ENCODE measurements at regions not wholly inside any gene's neighbourhood (a gene's known extent, or its start where the extent isn't known, plus 50 kb on each side); places are given as distances from the start of the nearest gene placed in this dataset.

DNA sequence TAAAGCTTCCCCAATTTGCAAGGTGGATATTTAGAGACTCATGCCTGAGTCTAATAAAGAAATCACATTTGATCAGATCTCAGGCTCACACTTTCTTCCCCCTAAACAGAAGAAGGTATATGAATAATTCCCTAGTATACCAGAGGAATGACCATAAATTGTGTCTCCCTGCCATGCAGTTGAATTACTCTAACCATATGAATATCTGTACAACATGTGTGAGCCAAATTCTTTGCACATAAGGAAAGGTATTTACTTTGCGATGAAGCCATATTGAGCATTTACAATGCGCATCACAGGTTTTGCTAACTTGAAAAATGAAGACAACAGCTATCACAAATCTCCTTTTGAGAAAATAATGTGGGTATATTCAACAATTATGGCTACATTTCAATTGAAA lies 479.4 kb downstream of the NR2F1-AS1 start:
- Histone ChIP-seq H2BK5ac (ENCODE audit: low read length) (no peak overlapping the region), H2AFZ (ENCODE audit: low read length) (no peak overlapping the region), H3K4me2 (ENCODE audit: insufficient read depth, low read length, poor library complexity, severe bottlenecking) (no peak overlapping the region), H2BK15ac (ENCODE audit: low read length) (no peak overlapping the region), H3K14ac (ENCODE audit: low read length) (no peak overlapping the region), H3K23ac (ENCODE audit: low read depth, low read length, poor library complexity) (no peak overlapping the region), H3K9ac (ENCODE audit: low read depth, low read length, poor library complexity) (no peak overlapping the region), H3K27ac (replicated peaks; ENCODE audit: low read length) (no peak overlapping the region), H3K27me3 (ENCODE audit: control insufficient read depth in 3 of 3, insufficient read depth in 3 of 3, low read depth in 1 of 3, low read length in 3 of 3) (no peaks in the 10 kb centered on the region), H3K4ac (ENCODE audit: low read length) (no peak overlapping the region), H4K91ac (ENCODE audit: low read depth, low read length, poor library complexity) (no peak overlapping the region), H3K18ac (ENCODE audit: low read length) (no peak overlapping the region), H2BK12ac (ENCODE audit: low read length) (no peak overlapping the region), H3K9me3 (replicated peaks in 1 of 2; ENCODE audit: control insufficient read depth in 2 of 2, insufficient read depth in 1 of 2, low read depth in 1 of 2, low read length in 2 of 2) (peaks cover 0 to 4% of the 10 kb centered on the region in 2 donors), H2AK5ac (ENCODE audit: low read depth, low read length) (no peak overlapping the region), H2BK120ac (ENCODE audit: low read depth, low read length) (no peak overlapping the region), H3K4me3 (ENCODE audit: low read length in 2 of 2) (no peak overlapping the region), H3K36me3 (replicated peaks in 1 of 2; ENCODE audit: control insufficient read depth in 2 of 2, insufficient read depth in 2 of 2, low read length in 2 of 2) (no peaks in the 10 kb centered on the region), H3K4me1 (ENCODE audit: control insufficient read depth in 2 of 2, insufficient read depth in 1 of 2, low read depth in 1 of 2, low read length in 2 of 2) (no peaks in the 10 kb centered on the region), H4K8ac (ENCODE audit: low read depth, low read length) (no peak overlapping the region), H3K79me1 (ENCODE audit: low read depth, low read length) (no peaks in the 10 kb centered on the region)
- no peak for DNase-seq (ENCODE audit: low spot score)
- WGBS, 2 donors (ENCODE audit: extremely low coverage in 2 of 2, insufficient read length in 2 of 2, insufficient replicate concordance in 1 of 2): no CpG with 5 or more reads among the region's 2 CpGs

DNA sequence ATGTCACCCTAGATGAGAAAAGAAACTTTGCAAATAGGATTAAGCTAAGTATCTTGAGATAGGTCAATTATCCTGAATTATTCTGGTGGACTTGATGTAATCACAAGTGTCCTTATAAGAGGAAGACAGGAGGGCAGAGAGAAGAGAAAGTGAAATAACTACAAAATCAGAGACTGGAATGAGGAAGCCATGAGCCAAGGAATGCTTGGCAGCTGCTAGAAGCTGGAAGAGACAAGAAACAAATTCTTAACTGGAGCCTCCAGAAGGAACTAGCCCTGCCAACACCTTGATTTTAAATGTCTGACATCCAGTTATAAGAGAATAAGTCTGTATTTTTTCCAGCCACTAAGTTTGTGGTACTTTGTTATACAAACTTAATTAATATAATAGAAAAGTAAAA lies 480.0 kb downstream of the NR2F1-AS1 start:
- no peak overlapping the region for H3K4me2 ChIP-seq (ENCODE audit: insufficient read depth, low read length, poor library complexity, severe bottlenecking)
- no peak overlapping the region for H3K18ac ChIP-seq (ENCODE audit: low read length)
- no peaks in the 10 kb centered on the region for H3K4me1 ChIP-seq (ENCODE audit: control insufficient read depth in 2 of 2, insufficient read depth in 1 of 2, low read depth in 1 of 2, low read length in 2 of 2)
- no peak overlapping the region for H2BK12ac ChIP-seq (ENCODE audit: low read length)
- no peak overlapping the region for H2BK5ac ChIP-seq (ENCODE audit: low read length)
- no peak overlapping the region for H2AFZ ChIP-seq (ENCODE audit: low read length)
- no peak overlapping the region for H3K27ac ChIP-seq (replicated peaks; ENCODE audit: low read length)
- no peaks in the 10 kb centered on the region for H3K79me1 ChIP-seq (ENCODE audit: low read depth, low read length)
- H4K8ac ChIP-seq (ENCODE audit: low read depth, low read length): no peak overlapping the region
- no peak for DNase-seq (ENCODE audit: low spot score)
- no peaks in the 10 kb centered on the region for H3K36me3 ChIP-seq (replicated peaks in 1 of 2; ENCODE audit: control insufficient read depth in 2 of 2, insufficient read depth in 2 of 2, low read length in 2 of 2)
- no peak overlapping the region for H3K9ac ChIP-seq (ENCODE audit: low read depth, low read length, poor library complexity)
- H3K27me3 ChIP-seq (ENCODE audit: control insufficient read depth in 3 of 3, insufficient read depth in 3 of 3, low read depth in 1 of 3, low read length in 3 of 3): no peaks in the 10 kb centered on the region
- H3K4me3 ChIP-seq (ENCODE audit: low read length in 2 of 2): no peak overlapping the region
- H3K9me3 ChIP-seq (replicated peaks in 1 of 2; ENCODE audit: control insufficient read depth in 2 of 2, insufficient read depth in 1 of 2, low read depth in 1 of 2, low read length in 2 of 2): peaks cover 0 to 4% of the 10 kb centered on the region in 2 donors
- no peak overlapping the region for H3K4ac ChIP-seq (ENCODE audit: low read length)
- no peak overlapping the region for H2AK5ac ChIP-seq (ENCODE audit: low read depth, low read length)
- no peak overlapping the region for H2BK120ac ChIP-seq (ENCODE audit: low read depth, low read length)
- no peak overlapping the region for H3K23ac ChIP-seq (ENCODE audit: low read depth, low read length, poor library complexity)
- H3K14ac ChIP-seq (ENCODE audit: low read length): no peak overlapping the region
- H4K91ac ChIP-seq (ENCODE audit: low read depth, low read length, poor library complexity): no peak overlapping the region
- H2BK15ac ChIP-seq (ENCODE audit: low read length): no peak overlapping the region

DNA sequence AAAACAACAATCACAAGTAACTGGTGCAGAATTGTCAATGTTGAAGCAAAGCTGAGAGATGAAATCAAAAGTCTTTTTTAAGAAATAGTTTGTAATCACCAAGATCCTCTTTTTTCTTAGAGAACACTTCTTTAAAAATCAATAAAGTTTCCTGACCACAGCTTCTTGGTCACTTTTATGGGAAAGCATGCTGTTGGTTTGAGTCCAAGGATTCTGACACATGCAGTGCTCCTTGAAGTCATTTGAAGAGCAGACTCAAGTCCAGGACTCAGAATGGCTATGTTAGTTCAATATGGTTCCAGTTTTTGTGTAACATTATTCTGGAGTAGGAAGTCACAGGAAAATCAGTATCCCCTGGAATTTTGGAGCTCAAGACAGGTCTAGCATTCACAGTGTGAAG lies 480.6 kb downstream of the NR2F1-AS1 start:
- H2BK12ac ChIP-seq (ENCODE audit: low read length): no peak overlapping the region
- no peak overlapping the region for H2AFZ ChIP-seq (ENCODE audit: low read length)
- H3K36me3 ChIP-seq (replicated peaks in 1 of 2; ENCODE audit: control insufficient read depth in 2 of 2, insufficient read depth in 2 of 2, low read length in 2 of 2): no peaks in the 10 kb centered on the region
- no peak overlapping the region for H3K4ac ChIP-seq (ENCODE audit: low read length)
- no peak overlapping the region for H3K4me3 ChIP-seq (ENCODE audit: low read length in 2 of 2)
- H4K91ac ChIP-seq (ENCODE audit: low read depth, low read length, poor library complexity): no peak overlapping the region
- H3K4me1 ChIP-seq (ENCODE audit: control insufficient read depth in 2 of 2, insufficient read depth in 1 of 2, low read depth in 1 of 2, low read length in 2 of 2): no peaks in the 10 kb centered on the region
- no peak overlapping the region for H3K14ac ChIP-seq (ENCODE audit: low read length)
- no peak overlapping the region for H3K4me2 ChIP-seq (ENCODE audit: insufficient read depth, low read length, poor library complexity, severe bottlenecking)
- H2AK5ac ChIP-seq (ENCODE audit: low read depth, low read length): no peak overlapping the region
- no peak overlapping the region for H2BK5ac ChIP-seq (ENCODE audit: low read length)
- H3K9ac ChIP-seq (ENCODE audit: low read depth, low read length, poor library complexity): no peak overlapping the region
- no peaks in the 10 kb centered on the region for H3K27me3 ChIP-seq (ENCODE audit: control insufficient read depth in 3 of 3, insufficient read depth in 3 of 3, low read depth in 1 of 3, low read length in 3 of 3)
- H4K8ac ChIP-seq (ENCODE audit: low read depth, low read length): no peak overlapping the region
- H3K79me1 ChIP-seq (ENCODE audit: low read depth, low read length): no peaks in the 10 kb centered on the region
- no peak overlapping the region for H3K27ac ChIP-seq (replicated peaks; ENCODE audit: low read length)
- no peak overlapping the region for H3K23ac ChIP-seq (ENCODE audit: low read depth, low read length, poor library complexity)
- no peak for DNase-seq (ENCODE audit: low spot score)
- no peak overlapping the region for H2BK15ac ChIP-seq (ENCODE audit: low read length)
- no peak overlapping the region for H3K18ac ChIP-seq (ENCODE audit: low read length)
- H2BK120ac ChIP-seq (ENCODE audit: low read depth, low read length): no peak overlapping the region
- H3K9me3 ChIP-seq (replicated peaks in 1 of 2; ENCODE audit: control insufficient read depth in 2 of 2, insufficient read depth in 1 of 2, low read depth in 1 of 2, low read length in 2 of 2): peaks cover 0 to 4% of the 10 kb centered on the region in 2 donors

DNA sequence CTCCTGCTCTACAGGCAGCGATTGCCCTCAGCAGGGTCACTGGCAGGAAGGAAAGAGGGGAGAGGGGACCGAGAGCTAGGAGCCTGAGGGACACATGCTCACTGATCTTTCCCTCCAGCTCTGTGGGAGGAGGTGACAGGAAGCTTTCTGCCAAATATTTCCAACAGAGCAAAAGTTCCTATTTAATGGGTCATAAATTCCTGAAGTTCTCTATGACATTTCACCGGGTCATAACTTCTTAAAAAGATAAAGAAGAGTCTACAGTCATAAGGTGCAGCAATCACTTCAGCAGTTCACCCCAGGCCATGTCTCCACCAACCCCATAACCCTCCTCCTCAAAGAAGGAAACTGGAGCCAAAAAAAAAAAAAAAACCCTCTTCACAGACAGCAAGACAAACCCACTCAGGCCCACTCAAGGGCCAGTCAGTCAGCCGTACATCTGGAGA lies 481.1 kb downstream of the NR2F1-AS1 start:
- H3K18ac ChIP-seq (ENCODE audit: low read length): no peak overlapping the region
- whole genome bisulfite sequencing, 2 donors (ENCODE audit: extremely low coverage in 2 of 2, insufficient read length in 2 of 2, insufficient replicate concordance in 1 of 2): no CpG with 5 or more reads among the region's 4 CpGs

More for the DNA sequence above, 481.1 kb downstream of the NR2F1-AS1 start:
- Histone ChIP-seq H3K14ac (ENCODE audit: low read length) (no peak overlapping the region), H3K4me1 (ENCODE audit: control insufficient read depth in 2 of 2, insufficient read depth in 1 of 2, low read depth in 1 of 2, low read length in 2 of 2) (no peaks in the 10 kb centered on the region), H4K8ac (ENCODE audit: low read depth, low read length) (no peak overlapping the region), H2BK12ac (ENCODE audit: low read length) (no peak overlapping the region), H2AK5ac (ENCODE audit: low read depth, low read length) (no peak overlapping the region), H4K91ac (ENCODE audit: low read depth, low read length, poor library complexity) (no peak overlapping the region), H2BK5ac (ENCODE audit: low read length) (no peak overlapping the region), H3K79me1 (ENCODE audit: low read depth, low read length) (no peaks in the 10 kb centered on the region), H2BK15ac (ENCODE audit: low read length) (no peak overlapping the region), H2BK120ac (ENCODE audit: low read depth, low read length) (no peak overlapping the region), H3K4ac (ENCODE audit: low read length) (no peak overlapping the region), H3K9me3 (replicated peaks in 1 of 2; ENCODE audit: control insufficient read depth in 2 of 2, insufficient read depth in 1 of 2, low read depth in 1 of 2, low read length in 2 of 2) (peaks cover 0 to 4% of the 10 kb centered on the region in 2 donors), H3K27ac (replicated peaks; ENCODE audit: low read length) (no peak overlapping the region), H3K4me3 (ENCODE audit: low read length in 2 of 2) (no peak overlapping the region), H2AFZ (ENCODE audit: low read length) (no peak overlapping the region), H3K9ac (ENCODE audit: low read depth, low read length, poor library complexity) (no peak overlapping the region), H3K36me3 (replicated peaks in 1 of 2; ENCODE audit: control insufficient read depth in 2 of 2, insufficient read depth in 2 of 2, low read length in 2 of 2) (no peaks in the 10 kb centered on the region), H3K4me2 (ENCODE audit: insufficient read depth, low read length, poor library complexity, severe bottlenecking) (no peak overlapping the region), H3K23ac (ENCODE audit: low read depth, low read length, poor library complexity) (no peak overlapping the region), H3K27me3 (ENCODE audit: control insufficient read depth in 3 of 3, insufficient read depth in 3 of 3, low read depth in 1 of 3, low read length in 3 of 3) (no peaks in the 10 kb centered on the region)
- no peak for DNase-seq (ENCODE audit: low spot score)

Data from neuronal stem cell (in vitro differentiated cells).